Body of pancreas (tissue), 4 donors: ENCODE measurements at regions not wholly inside any gene's neighbourhood (a gene's known extent, or its start where the extent isn't known, plus 50 kb on each side); places are given as distances from the start of the nearest gene placed in this dataset.

ENCODE experiments used
- POLR2A ChIP-seq, 3 donors: fragments of 450-650 bp; IDR thresholded peaks; one replicate each; pipeline ENCODE4 v1.6.1; 2016; ENCODE audit warnings: antibody characterized with exemption in 3 of 3, mild to moderate bottlenecking in 2 of 3
- TF ChIP-seq, protein P1 (sequence below), 7 experiments: fragments of 450-650 bp in 4 of 7; fragments of 200-600 bp in 3 of 7; sonication (generic) in 3 of 7; IDR thresholded peaks; one replicate each; pipeline ENCODE4 v1.5.1; 2016 to 2019; ENCODE audit warnings: antibody characterized with exemption in 7 of 7

DNA sequence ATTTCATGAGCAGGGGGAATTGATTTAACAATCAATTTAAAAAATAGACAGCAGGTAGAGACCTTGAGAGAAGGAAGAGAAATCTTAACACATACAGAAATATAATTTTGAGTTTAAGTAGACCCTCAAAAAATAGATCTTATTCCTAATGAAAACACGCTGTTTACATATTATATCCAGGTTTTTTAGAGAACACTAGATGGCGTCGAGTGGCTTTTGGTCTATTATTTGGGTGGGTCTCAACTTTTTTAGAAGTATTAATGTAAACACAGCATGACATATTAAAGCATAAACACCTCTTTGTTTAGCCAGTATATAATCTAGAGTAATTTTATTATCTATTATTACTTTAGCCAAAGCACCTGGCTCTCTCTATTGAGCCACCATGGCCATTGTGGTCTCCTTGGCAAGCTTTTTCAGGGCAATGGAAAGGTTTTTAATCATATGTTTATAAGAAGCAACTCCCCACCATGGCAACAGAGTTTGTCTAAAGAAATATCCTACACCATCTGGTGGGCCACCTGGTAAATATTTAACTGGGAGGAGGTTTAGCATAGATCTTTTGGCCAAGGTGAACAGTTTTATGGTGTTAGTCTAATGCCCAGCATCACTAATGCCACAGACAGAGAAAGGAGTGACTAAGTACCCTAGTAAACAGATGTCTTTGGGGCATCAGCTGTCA lies 59.7 kb upstream of the PRSS1 start:
- TF ChIP-seq, protein P1, sequence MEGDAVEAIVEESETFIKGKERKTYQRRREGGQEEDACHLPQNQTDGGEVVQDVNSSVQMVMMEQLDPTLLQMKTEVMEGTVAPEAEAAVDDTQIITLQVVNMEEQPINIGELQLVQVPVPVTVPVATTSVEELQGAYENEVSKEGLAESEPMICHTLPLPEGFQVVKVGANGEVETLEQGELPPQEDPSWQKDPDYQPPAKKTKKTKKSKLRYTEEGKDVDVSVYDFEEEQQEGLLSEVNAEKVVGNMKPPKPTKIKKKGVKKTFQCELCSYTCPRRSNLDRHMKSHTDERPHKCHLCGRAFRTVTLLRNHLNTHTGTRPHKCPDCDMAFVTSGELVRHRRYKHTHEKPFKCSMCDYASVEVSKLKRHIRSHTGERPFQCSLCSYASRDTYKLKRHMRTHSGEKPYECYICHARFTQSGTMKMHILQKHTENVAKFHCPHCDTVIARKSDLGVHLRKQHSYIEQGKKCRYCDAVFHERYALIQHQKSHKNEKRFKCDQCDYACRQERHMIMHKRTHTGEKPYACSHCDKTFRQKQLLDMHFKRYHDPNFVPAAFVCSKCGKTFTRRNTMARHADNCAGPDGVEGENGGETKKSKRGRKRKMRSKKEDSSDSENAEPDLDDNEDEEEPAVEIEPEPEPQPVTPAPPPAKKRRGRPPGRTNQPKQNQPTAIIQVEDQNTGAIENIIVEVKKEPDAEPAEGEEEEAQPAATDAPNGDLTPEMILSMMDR (IDR thresholded peaks at IDR 0.05): peak in 2 of 7 experiments; percentile 17 to 25
- TF ChIP-seq POLR2A (IDR thresholded peaks at IDR 0.05): no peak
